GM21526 (cell line): ENCODE measurements at regions not wholly inside any gene's neighbourhood (a gene's known extent, or its start where the extent isn't known, plus 50 kb on each side); places are given as distances from the start of the nearest gene placed in this dataset.

Source experiments
- ATAC-seq: cut with Tn5 transposase; IDR thresholded peaks from one replicate; pipeline ENCODE4 v1.9.1; 2021; ENCODE audit warnings: moderate library complexity; ENCODE audit not compliant: unreplicated experiment, low FRiP score

GRCh38 chr11:110807801-110808200 lies 95.6 kb upstream of the ARHGAP20 start:
- ATAC-seq = no peak

GRCh38 chr11:110805756-110806155 lies 93.5 kb upstream of the ARHGAP20 start:
- ATAC-seq = no peak

- no peak for ATAC-seq
Observed at GRCh38 chr11:110802162-110802561, 89.9 kb upstream of the ARHGAP20 start.

- no peak for ATAC-seq
Observed at GRCh38 chr11:110801328-110801727, 89.1 kb upstream of the ARHGAP20 start.

GRCh38 chr11:110798201-110798900 lies 86.1 kb upstream of the ARHGAP20 start:
- no peak for ATAC-seq

- ATAC-seq = peak; percentile 49
Observed at GRCh38 chr11:110797453-110797852, 85.2 kb upstream of the ARHGAP20 start.

- ATAC-seq = no peak
Observed at GRCh38 chr11:110795112-110795624, 82.9 kb upstream of the ARHGAP20 start.

- no peak for ATAC-seq
Observed at GRCh38 chr11:110793556-110793955, 81.3 kb upstream of the ARHGAP20 start.

- ATAC-seq = no peak
Observed at GRCh38 chr11:110791621-110792020, 79.4 kb upstream of the ARHGAP20 start.

GRCh38 chr11:110787680-110788079 lies 75.4 kb upstream of the ARHGAP20 start:
- ATAC-seq = no peak

- no peak for ATAC-seq
Observed at GRCh38 chr11:110786226-110786902, 74.1 kb upstream of the ARHGAP20 start.

GRCh38 chr11:110785398-110785797 lies 73.2 kb upstream of the ARHGAP20 start:
- no peak for ATAC-seq

- no peak for ATAC-seq
Observed at GRCh38 chr11:110782616-110783015, 70.4 kb upstream of the ARHGAP20 start.

GRCh38 chr11:110779108-110779507 lies 66.9 kb upstream of the ARHGAP20 start:
- ATAC-seq = no peak

- peak; percentile 82 for ATAC-seq
Observed at GRCh38 chr11:110778343-110778742, 66.1 kb upstream of the ARHGAP20 start.

- peak; percentile 41 for ATAC-seq
Observed at GRCh38 chr11:110777775-110778174, 65.5 kb upstream of the ARHGAP20 start.

GRCh38 chr11:110776081-110776480 lies 63.8 kb upstream of the ARHGAP20 start:
- ATAC-seq = no peak

- no peak for ATAC-seq
Observed at GRCh38 chr11:110774138-110775014, 62.1 kb upstream of the ARHGAP20 start.

GRCh38 chr11:110773442-110773841 lies 61.2 kb upstream of the ARHGAP20 start:
- ATAC-seq = no peak

- ATAC-seq = no peak
Observed at GRCh38 chr11:110772863-110773262, 60.6 kb upstream of the ARHGAP20 start.

- no peak for ATAC-seq
Observed at GRCh38 chr11:110766316-110766715, 54.1 kb upstream of the ARHGAP20 start.
